H1 (cell line): ENCODE measurements at regions not wholly inside any gene's neighbourhood (a gene's known extent, or its start where the extent isn't known, plus 50 kb on each side); places are given as distances from the start of the nearest gene placed in this dataset.

Experiments
- CTCF ChIA-PET: fragments of 300-600 bp; sonication (Branson Sonifier 250); formaldehyde crosslinking; loops from one replicate; lab custom pipeline; 2021; ENCODE audit not compliant: partially characterized antibody; lab: Charles Lee
- POLR2A ChIA-PET: fragments of 300-600 bp; sonication (Branson Sonifier 250); formaldehyde crosslinking; loops from one replicate; lab custom pipeline; 2021; ENCODE audit warnings: inconsistent platforms; ENCODE audit not compliant: partially characterized antibody; lab: Charles Lee
- DNase-seq, 2 experiments: peaks; one replicate each; pipeline versions ENCODE4 v3.0.0 to v3.0.0-alpha.2; 2010 to 2022; ENCODE audit warnings: low spot score in 2 of 2, low read depth in 1 of 2, mixed read lengths in 1 of 2
- FAIRE-seq: peaks from 2 replicates; lab custom pipeline; 2011; peaks lifted over from hg19 to GRCh38; lab: Jason Lieb, UNC
- H2AFZ ChIP-seq: 2 replicates; pipeline ENCODE4 v1.8.1; 2012; ENCODE audit warnings: low read length, inconsistent platforms
- H2AK5ac ChIP-seq: 2 replicates; pipeline ENCODE4 v1.6.1; 2013; ENCODE audit warnings: low read depth, low read length
- H2BK120ac ChIP-seq: replicated peaks from 2 replicates; pipeline ENCODE3; 2013; ENCODE audit warnings: low read depth, low read length, inconsistent platforms
- H2BK12ac ChIP-seq: 2 replicates; pipeline ENCODE4 v1.6.1; 2013; ENCODE audit warnings: low read depth, low read length
- H2BK15ac ChIP-seq: 2 replicates; pipeline ENCODE4 v1.6.1; 2013; ENCODE audit warnings: low read length
- H2BK20ac ChIP-seq: 2 replicates; pipeline ENCODE4 v1.6.1; 2013; ENCODE audit warnings: low read length
- H2BK5ac ChIP-seq: 2 replicates; pipeline ENCODE4 v1.6.1; 2013; ENCODE audit warnings: low read depth, low read length
- H3K14ac ChIP-seq: 2 replicates; pipeline ENCODE4 v1.6.1; 2013; ENCODE audit warnings: inconsistent platforms; ENCODE audit not compliant: insufficient read length
- H3K18ac ChIP-seq: 2 replicates; pipeline ENCODE4 v1.6.1; 2013; ENCODE audit warnings: low read length; ENCODE audit errors: extremely low read depth
- H3K23ac ChIP-seq: 2 replicates; pipeline ENCODE4 v1.6.1; 2013; ENCODE audit warnings: inconsistent platforms; ENCODE audit not compliant: insufficient read length
- H3K23me2 ChIP-seq: 2 replicates; pipeline ENCODE4 v1.6.1; 2013; ENCODE audit warnings: low read depth, low read length
- H3K27ac ChIP-seq: 2 replicates; pipeline ENCODE4 v1.6.1; 2011; ENCODE audit warnings: low read depth, low read length, inconsistent platforms
- H3K27me3 ChIP-seq, 4 experiments: replicated peaks in 1 of 4; 1 replicate in 1 of 4; 2 replicates in 3 of 4; pipeline versions ENCODE4 v1.6.1 to v1.8.1; 2011 to 2013; ENCODE audit warnings: low read length in 3 of 4, mild to moderate bottlenecking in 3 of 4, inconsistent platforms in 2 of 4, mixed read lengths in 2 of 4, moderate library complexity in 1 of 4; ENCODE audit not compliant: control insufficient read depth in 3 of 4, insufficient read depth in 3 of 4; ENCODE audit errors: extremely low read depth in 1 of 4
- H3K36me3 ChIP-seq, 4 experiments: 2 replicates each; pipeline versions ENCODE4 v1.6.1 to v1.8.1; 2011 to 2013; ENCODE audit warnings: mild to moderate bottlenecking in 4 of 4, low read length in 3 of 4, moderate library complexity in 2 of 4, control low read depth in 1 of 4, inconsistent platforms in 1 of 4; ENCODE audit not compliant: insufficient read depth in 4 of 4, control insufficient read depth in 2 of 4
- H3K4ac ChIP-seq: replicated peaks from 2 replicates; pipeline ENCODE3; 2013; ENCODE audit warnings: low read length, low read depth, mixed read lengths, inconsistent platforms; ENCODE audit not compliant: insufficient read length
- H3K4me1 ChIP-seq, 4 experiments: replicated peaks in 1 of 4; 1 replicate in 1 of 4; 2 replicates in 3 of 4; pipeline versions ENCODE4 v1.6.1 to v1.8.1; 2011 to 2013; ENCODE audit warnings: low read length in 3 of 4, inconsistent platforms in 2 of 4, mixed read lengths in 1 of 4; ENCODE audit not compliant: insufficient read depth in 4 of 4, control insufficient read depth in 3 of 4
- H3K4me2 ChIP-seq, 2 experiments: 2 replicates each; pipeline versions ENCODE4 v1.6.1 to v1.8.1; 2011 to 2013; ENCODE audit warnings: low read depth in 2 of 2, low read length in 2 of 2, control low read depth in 1 of 2, inconsistent platforms in 1 of 2, mild to moderate bottlenecking in 1 of 2; ENCODE audit not compliant: insufficient read depth in 1 of 2
- H3K4me3 ChIP-seq, 4 experiments: fragments of 200-600, 300-600 bp in 1 of 4; sonication (generic), shearing (Covaris generic), sonication (Bioruptor Twin) in 1 of 4; 2 replicates each; pipeline versions ENCODE4 v1.5.1 to v1.8.1; 2011 to 2016; ENCODE audit warnings: low read length in 4 of 4, low read depth in 3 of 4, control low read depth in 2 of 4, inconsistent platforms in 2 of 4, mild to moderate bottlenecking in 2 of 4, mixed read lengths in 1 of 4, moderate library complexity in 1 of 4; ENCODE audit not compliant: insufficient read depth in 2 of 4; ENCODE audit errors: extremely low read depth in 1 of 4
- H3K56ac ChIP-seq: replicated peaks from 2 replicates; pipeline ENCODE3; 2013; ENCODE audit warnings: low read depth, mild to moderate bottlenecking, mixed read lengths, low read length, inconsistent platforms; ENCODE audit not compliant: insufficient read length
- H3K79me1 ChIP-seq: 2 replicates; pipeline ENCODE4 v1.6.1; 2013; ENCODE audit warnings: low read depth, low read length, control low read depth
- H3K79me2 ChIP-seq, 2 experiments: 2 replicates each; pipeline versions ENCODE4 v1.6.1 to v1.8.1; 2012 to 2013; ENCODE audit warnings: low read length in 2 of 2, mild to moderate bottlenecking in 2 of 2, inconsistent platforms in 1 of 2; ENCODE audit not compliant: insufficient read depth in 2 of 2, control insufficient read depth in 1 of 2
- H3K9ac ChIP-seq, 4 experiments: replicated peaks in 1 of 4; 1 replicate in 1 of 4; 2 replicates in 3 of 4; pipeline versions ENCODE4 v1.6.1 to v1.8.1; 2011 to 2013; ENCODE audit warnings: low read depth in 3 of 4, low read length in 3 of 4, control low read depth in 2 of 4, mild to moderate bottlenecking in 2 of 4, moderate library complexity in 2 of 4, inconsistent platforms in 1 of 4; ENCODE audit errors: extremely low read depth in 1 of 4
- H3K9me3 ChIP-seq, 2 experiments: 2 replicates each; pipeline versions ENCODE4 v1.6.1 to v1.8.1; 2012 to 2013; ENCODE audit warnings: mild to moderate bottlenecking in 2 of 2, moderate library complexity in 2 of 2, control low read depth in 1 of 2, inconsistent platforms in 1 of 2, low read depth in 1 of 2, low read length in 1 of 2, mixed read lengths in 1 of 2; ENCODE audit not compliant: insufficient read depth in 2 of 2
- H4K20me1 ChIP-seq, 2 experiments: replicated peaks in 1 of 2; 2 replicates each; pipeline versions ENCODE3 to v1.8.1; 2011 to 2013; ENCODE audit warnings: inconsistent platforms in 2 of 2, low read length in 2 of 2, mild to moderate bottlenecking in 1 of 2; ENCODE audit not compliant: insufficient read depth in 2 of 2, control insufficient read depth in 1 of 2
- H4K5ac ChIP-seq: 2 replicates; pipeline ENCODE4 v1.6.1; 2013; ENCODE audit warnings: low read length, low read depth, mixed read lengths, inconsistent platforms; ENCODE audit not compliant: insufficient read length
- H4K8ac ChIP-seq: 2 replicates; pipeline ENCODE4 v1.8.0; 2013; ENCODE audit warnings: mild to moderate bottlenecking, moderate library complexity, low read length, inconsistent platforms; ENCODE audit not compliant: insufficient read depth; ENCODE audit errors: extremely low read depth
- H4K91ac ChIP-seq: replicated peaks from 2 replicates; pipeline ENCODE3; 2013; ENCODE audit warnings: low read length, mixed read lengths, inconsistent platforms; ENCODE audit not compliant: insufficient read length
- CBX5 ChIP-seq: fragments of 300-800, 300-1000 bp; sonication (generic); IDR thresholded peaks from 2 replicates; pipeline ENCODE4 v1.7.1; 2016; ENCODE audit warnings: antibody characterized with exemption, low read length, low read depth
- EGR1 ChIP-seq: IDR thresholded peaks from 2 replicates; pipeline ENCODE4 v1.6.1; 2011; ENCODE audit warnings: low read depth, low read length, borderline replicate concordance
- FOSL1 ChIP-seq: IDR thresholded peaks from 2 replicates; pipeline ENCODE4 v1.6.1; 2011; ENCODE audit warnings: mild to moderate bottlenecking, low read depth, low read length, moderate library complexity; ENCODE audit not compliant: insufficient read depth
- NANOG ChIP-seq: IDR thresholded peaks from 2 replicates; pipeline ENCODE4 v1.6.1; 2011; ENCODE audit warnings: low read length, low read depth, mild to moderate bottlenecking, inconsistent platforms; ENCODE audit not compliant: insufficient read depth, poor library complexity, severe bottlenecking
- PHF8 ChIP-seq: fragments of 200-600 bp; sonication (generic); conservative IDR thresholded peaks from 2 replicates; pipeline ENCODE4 v1.7.1; 2012; ENCODE audit warnings: low read depth, mild to moderate bottlenecking, inconsistent platforms, low read length, moderate library complexity
- RBBP5 ChIP-seq: IDR thresholded peaks from 2 replicates; pipeline ENCODE4 v1.7.1; 2012; ENCODE audit warnings: low read depth, mild to moderate bottlenecking, inconsistent platforms, low read length, moderate library complexity, borderline replicate concordance
- SIRT6 ChIP-seq: IDR thresholded peaks from one replicate; pipeline ENCODE4 v1.7.1; 2012; ENCODE audit warnings: low read length, inconsistent platforms
- SIX5 ChIP-seq: IDR thresholded peaks from 2 replicates; pipeline ENCODE4 v1.6.1; 2011; ENCODE audit warnings: mild to moderate bottlenecking, low read depth, low read length
- SUZ12 ChIP-seq: fragments of 200-600 bp; sonication (generic); IDR thresholded peaks from 2 replicates; pipeline ENCODE4 v1.6.1; 2012; ENCODE audit warnings: mild to moderate bottlenecking, inconsistent platforms, low read length, moderate library complexity, mixed read lengths
- YY1 ChIP-seq: IDR thresholded peaks from 2 replicates; pipeline ENCODE4 v1.6.1; 2011; ENCODE audit warnings: low read depth, mild to moderate bottlenecking, low read length
- WGBS, 2 experiments: shearing (Covaris generic) in 1 of 2; methylation state at CpG; one replicate each; pipeline versions ENCODE4 v1.1.6 to v1.1.7; 2013 to 2015; ENCODE audit warnings: low lambda C conversion rate in 2 of 2, mixed read lengths in 2 of 2, inconsistent platforms in 1 of 2, low coverage in 1 of 2, missing lambda C conversion rate in 1 of 2; ENCODE audit not compliant: insufficient replicate concordance in 2 of 2, insufficient coverage in 1 of 2, insufficient read length in 1 of 2; ENCODE audit errors: extremely low coverage in 1 of 2, missing lambda C conversion rate in 1 of 2; 5-methylcytosine and 5-hydroxymethylcytosine counted together
- TF ChIP-seq, protein P1 (sequence below), 3 experiments: IDR thresholded peaks; 1 replicate in 2 of 3; 2 replicates in 1 of 3; pipeline versions ENCODE4 v1.5.1 to v1.6.1; 2011; ENCODE audit warnings: low read length in 3 of 3, mild to moderate bottlenecking in 3 of 3, inconsistent platforms in 2 of 3, low read depth in 1 of 3, moderate library complexity in 1 of 3; ENCODE audit not compliant: insufficient read depth in 1 of 3; ENCODE audit errors: control extremely low read depth in 1 of 3

DNA sequence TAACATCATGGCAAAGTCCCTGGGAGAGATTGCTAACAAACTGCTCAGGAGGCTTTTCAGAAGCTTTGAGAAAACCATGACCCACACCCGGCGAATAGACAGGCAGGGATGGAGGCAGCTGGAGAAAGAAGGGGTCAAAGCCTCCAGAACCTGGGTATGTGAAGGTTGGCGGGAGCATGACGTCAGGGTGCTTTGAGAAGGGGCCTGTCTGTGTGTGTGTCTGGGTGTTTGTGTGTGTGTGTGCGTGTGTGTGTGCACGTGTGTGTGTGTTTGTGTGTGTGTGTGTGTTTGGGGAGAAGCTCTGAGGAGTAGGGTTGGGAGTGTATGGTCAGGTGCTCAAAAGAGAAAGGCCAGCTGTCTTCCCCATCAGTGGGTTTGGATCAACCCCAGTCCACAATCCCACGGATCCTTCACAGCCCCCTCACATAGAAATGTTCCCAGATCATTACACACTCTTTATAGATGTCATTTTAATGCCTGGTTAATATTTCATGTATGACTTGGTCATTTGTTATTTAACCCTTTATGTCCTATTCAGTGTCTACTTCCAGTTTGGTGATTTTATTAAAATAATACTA lies 254.1 kb upstream of the SMIM21 start:
- no peaks in the 10 kb centered on the region for H4K20me1 ChIP-seq
- 90% methylated on average over 7 of the region's 7 CpGs; no CpG with 5 or more reads in 1 of the 2 experiments for WGBS, 2 experiments
- no peak overlapping the region for H2BK120ac ChIP-seq
- H2BK5ac ChIP-seq, result no peak overlapping the region
- H3K4me3 ChIP-seq, result no peak overlapping the region
- H3K4ac ChIP-seq, result no peak overlapping the region
- no peaks in the 10 kb centered on the region for H3K27me3 ChIP-seq
- H3K9ac ChIP-seq, result no peak overlapping the region
- no peak overlapping the region for H3K27ac ChIP-seq
- H2AFZ ChIP-seq, result no peak overlapping the region
- no peak overlapping the region for H2BK12ac ChIP-seq
- H3K4me1 ChIP-seq, result no peaks in the 10 kb centered on the region
- H3K79me1 ChIP-seq, result no peaks in the 10 kb centered on the region
- no peaks in the 10 kb centered on the region for H3K79me2 ChIP-seq
- FAIRE-seq, result no peak
- H3K18ac ChIP-seq, result no peak overlapping the region
- H3K14ac ChIP-seq, result no peak overlapping the region
- H3K36me3 ChIP-seq, result no peaks in the 10 kb centered on the region
- H3K9me3 ChIP-seq, result no peaks in the 10 kb centered on the region
- no peak overlapping the region for H4K8ac ChIP-seq
- H3K56ac ChIP-seq, result no peak overlapping the region
- H2BK20ac ChIP-seq, result no peak overlapping the region
- CTCF ChIA-PET, result interaction anchor here (0.6 to 3.6 kb wide), 2 partner anchors 10 to 464 kb away, joined by 3 to 16 read pairs; no protein-coding TSS in a partner anchor
- no peak overlapping the region for H4K91ac ChIP-seq
- DNase-seq, result no peak
- no peak overlapping the region for H3K23ac ChIP-seq
- no peak overlapping the region for H4K5ac ChIP-seq
- peaks cover 2% of the 10 kb centered on the region; the same call in 1 of the 2 replicates for H3K23me2 ChIP-seq
- no peak overlapping the region for H2AK5ac ChIP-seq
- H2BK15ac ChIP-seq, result no peak overlapping the region
- POLR2A ChIA-PET, result no interaction called here
- H3K4me2 ChIP-seq, result no peak overlapping the region
- TF ChIP-seq EGR1 (no peak), SIX5 (no peak), YY1 (no peak), SIRT6 (no peak), SUZ12 (no peak), FOSL1 (no peak), NANOG (no peak), CBX5 (no peak), RBBP5 (no peak), PHF8 (no peak)
- TF ChIP-seq, protein P1, sequence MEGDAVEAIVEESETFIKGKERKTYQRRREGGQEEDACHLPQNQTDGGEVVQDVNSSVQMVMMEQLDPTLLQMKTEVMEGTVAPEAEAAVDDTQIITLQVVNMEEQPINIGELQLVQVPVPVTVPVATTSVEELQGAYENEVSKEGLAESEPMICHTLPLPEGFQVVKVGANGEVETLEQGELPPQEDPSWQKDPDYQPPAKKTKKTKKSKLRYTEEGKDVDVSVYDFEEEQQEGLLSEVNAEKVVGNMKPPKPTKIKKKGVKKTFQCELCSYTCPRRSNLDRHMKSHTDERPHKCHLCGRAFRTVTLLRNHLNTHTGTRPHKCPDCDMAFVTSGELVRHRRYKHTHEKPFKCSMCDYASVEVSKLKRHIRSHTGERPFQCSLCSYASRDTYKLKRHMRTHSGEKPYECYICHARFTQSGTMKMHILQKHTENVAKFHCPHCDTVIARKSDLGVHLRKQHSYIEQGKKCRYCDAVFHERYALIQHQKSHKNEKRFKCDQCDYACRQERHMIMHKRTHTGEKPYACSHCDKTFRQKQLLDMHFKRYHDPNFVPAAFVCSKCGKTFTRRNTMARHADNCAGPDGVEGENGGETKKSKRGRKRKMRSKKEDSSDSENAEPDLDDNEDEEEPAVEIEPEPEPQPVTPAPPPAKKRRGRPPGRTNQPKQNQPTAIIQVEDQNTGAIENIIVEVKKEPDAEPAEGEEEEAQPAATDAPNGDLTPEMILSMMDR (IDR thresholded peaks at IDR 0.05; ENCODE audit: control extremely low read depth in 1 of 3, insufficient read depth in 1 of 3, low read depth in 1 of 3, low read length in 3 of 3), result no peak
